Hepatocyte (in vitro differentiated cells): ENCODE measurements at regions not wholly inside any gene's neighbourhood (a gene's known extent, or its start where the extent isn't known, plus 50 kb on each side); places are given as distances from the start of the nearest gene placed in this dataset.

Source experiments
- CTCF ChIP-seq: fragments of 200-600 bp; sonication (generic); IDR thresholded peaks from 2 replicates; pipeline ENCODE4 v1.5.1; 2016; ENCODE audit warnings: antibody characterized with exemption, mild to moderate bottlenecking; ENCODE audit not compliant: poor library complexity
- EZH2phosphoT487 ChIP-seq: fragments of 200-600 bp; sonication (generic); IDR thresholded peaks from one replicate; pipeline ENCODE4 v1.6.1; 2018; ENCODE audit warnings: antibody characterized with exemption, mild to moderate bottlenecking, low read depth, moderate library complexity; ENCODE audit not compliant: unreplicated experiment, severe bottlenecking

- no peak for TF ChIP-seq CTCF
- TF ChIP-seq EZH2phosphoT487, result no peak
These were observed 93.4 kb upstream of the CCL2 start for GRCh38 chr17:34161690-34162089.
